HepG2 (cell line): ENCODE measurements at regions not wholly inside any gene's neighbourhood (a gene's known extent, or its start where the extent isn't known, plus 50 kb on each side); places are given as distances from the start of the nearest gene placed in this dataset.

Source experiments
- ATAC-seq: fragments of 200-7000 bp; cut with Tn5 transposase; 3 replicates; pipeline ENCODE4 v1.9.1; 2020; ENCODE audit warnings: mild to moderate bottlenecking, moderate library complexity
- BruUV-seq: library from RNA; stranded (reverse); fragments of 400-500 nt; replicated peaks from 2 replicates; lab custom pipeline; 2021; lab: Mats Ljungman, UMichigan
- CTCF ChIA-PET: fragments of 300-600 bp; formaldehyde crosslinking; extraction: SDS; loops from one replicate; lab custom pipeline; 2021; ENCODE audit warnings: low total read pairs, inconsistent platforms, low intra/inter-chr PET ratio; lab: Yijun Ruan, JAX
- POLR2A ChIA-PET: fragments of 350-600 bp; sonication (Branson Sonifier 250); formaldehyde crosslinking; loops from one replicate; lab custom pipeline; 2020; ENCODE audit warnings: antibody characterized with exemption, inconsistent platforms; lab: Yijun Ruan, JAX
- DNase-seq: peaks from one replicate; pipeline ENCODE4 v3.0.0-alpha.2; 2015; ENCODE audit warnings: low spot score
- FAIRE-seq: peaks from 3 replicates; lab custom pipeline; 2011; peaks lifted over from hg19 to GRCh38; lab: Jason Lieb, UNC
- H2AFZ ChIP-seq: one replicate; pipeline ENCODE4 v1.6.1; 2011; ENCODE audit warnings: low read length, inconsistent platforms
- H3K27ac ChIP-seq: fragments of 300-600 bp; 3 replicates; pipeline ENCODE4 v1.8.0; 2011; ENCODE audit warnings: mixed run types, mild to moderate bottlenecking, mixed read lengths, low read length, inconsistent platforms; ENCODE audit not compliant: insufficient read depth; ENCODE audit errors: extremely low read length
- H3K27me3 ChIP-seq, 2 experiments: fragments of 200-600 bp in 1 of 2; 2 replicates in 1 of 2; 3 replicates in 1 of 2; pipeline versions ENCODE4 v1.6.0 to v1.8.0; 2011; ENCODE audit warnings: low read length in 2 of 2, mild to moderate bottlenecking in 2 of 2, moderate library complexity in 2 of 2, inconsistent platforms in 1 of 2; ENCODE audit not compliant: insufficient read depth in 2 of 2, control insufficient read depth in 1 of 2
- H3K36me3 ChIP-seq, 2 experiments: fragments of 200-600 bp in 1 of 2; replicated peaks in 1 of 2; 2 replicates in 1 of 2; 3 replicates in 1 of 2; pipeline versions ENCODE4 v1.5.1 to v1.8.0; 2011; ENCODE audit warnings: low read length in 2 of 2, inconsistent platforms in 1 of 2; ENCODE audit not compliant: insufficient read depth in 2 of 2, control insufficient read depth in 1 of 2
- H3K4me1 ChIP-seq: 2 replicates; pipeline ENCODE4 v1.5.1; 2012; ENCODE audit warnings: low read length, inconsistent platforms; ENCODE audit not compliant: insufficient read depth
- H3K4me2 ChIP-seq: 2 replicates; pipeline ENCODE4 v1.6.0; 2011; ENCODE audit warnings: low read depth, low read length, inconsistent platforms
- H3K4me3 ChIP-seq, 3 experiments: fragments of 200-600 bp in 1 of 3; sonication (generic), shearing (Covaris generic) in 1 of 3; replicated peaks in 1 of 3; 2 replicates each; pipeline ENCODE4 v1.5.1; 2011 to 2016; ENCODE audit warnings: low read length in 3 of 3, inconsistent platforms in 2 of 3, low read depth in 2 of 3, mild to moderate bottlenecking in 2 of 3, control low read depth in 1 of 3, mixed read lengths in 1 of 3; ENCODE audit not compliant: insufficient read depth in 1 of 3
- H3K79me2 ChIP-seq: one replicate; pipeline ENCODE4 v1.6.1; 2011; ENCODE audit warnings: low read length, inconsistent platforms; ENCODE audit not compliant: insufficient read depth
- H3K9ac ChIP-seq: 2 replicates; pipeline ENCODE4 v1.6.0; 2011; ENCODE audit warnings: mild to moderate bottlenecking, low read depth, low read length, inconsistent platforms; ENCODE audit not compliant: insufficient read depth
- H3K9me3 ChIP-seq: 2 replicates; pipeline ENCODE4 v1.5.1; 2012; ENCODE audit warnings: mild to moderate bottlenecking, low read length
- H4K20me1 ChIP-seq: 2 replicates; pipeline ENCODE4 v1.6.0; 2011; ENCODE audit warnings: inconsistent platforms, mild to moderate bottlenecking, low read length, moderate library complexity; ENCODE audit not compliant: insufficient read depth
- HINFP ChIP-seq: sonication (generic); formaldehyde crosslinking; IDR thresholded peaks from 2 replicates; pipeline ENCODE4 v1.4.0; 2020; ENCODE audit warnings: low read depth, mild to moderate bottlenecking, missing genetic modification reagents
- PATZ1 ChIP-seq: sonication (generic); formaldehyde crosslinking; IDR thresholded peaks from 2 replicates; pipeline ENCODE4 v1.4.0; 2020; ENCODE audit warnings: missing genetic modification reagents
- RAD51 ChIP-seq: fragments of 450-650 bp; IDR thresholded peaks from 2 replicates; pipeline ENCODE4 v1.6.1; 2016; ENCODE audit warnings: borderline replicate concordance
- SP2 ChIP-seq: sonication (generic); formaldehyde crosslinking; IDR thresholded peaks from 2 replicates; pipeline ENCODE4 v1.5.1; 2020; ENCODE audit warnings: mild to moderate bottlenecking, missing genetic modification reagents
- YY1 ChIP-seq: IDR thresholded peaks from 2 replicates; pipeline ENCODE4 v1.6.1; 2011; ENCODE audit warnings: low read length, low read depth, moderate library complexity, mild to moderate bottlenecking; ENCODE audit not compliant: insufficient read depth, insufficient replicate concordance
- ZFP36L1 ChIP-seq: sonication (generic); formaldehyde crosslinking; IDR thresholded peaks from 2 replicates; pipeline ENCODE4 v1.8.0; 2022; ENCODE audit warnings: mild to moderate bottlenecking, missing genetic modification reagents, moderate library complexity
- ZFP36L2 ChIP-seq: sonication (generic); formaldehyde crosslinking; IDR thresholded peaks from 2 replicates; pipeline ENCODE4 v1.4.0; 2020; ENCODE audit warnings: missing genetic modification reagents
- WGBS: methylation state at CpG from one replicate; pipeline ENCODE4 v1.1.6; 2017; ENCODE audit warnings: low lambda C conversion rate; 5-methylcytosine and 5-hydroxymethylcytosine counted together
- in situ Hi-C: cut with HindIII; loops from 2 replicates; pipeline ENCODE4 v1.10.0; 2017; ENCODE audit warnings: low pct_unique_long_range_greater_than_20kb; ENCODE audit not compliant: extremely low pct_ligation_motif_present
- intact Hi-C: fragments of 100-400 bp; cut with micrococcal nuclease; formaldehyde crosslinking; loops from one replicate; pipeline ENCODE4 v1.10.0; 2022; ENCODE audit not compliant: unreplicated experiment

GRCh38 chr3:20751296-20751695 is 565.3 kb upstream of the SGO1 start (continued):
- TF ChIP-seq PATZ1 (no peak), RAD51 (no peak), SP2 (CRISPR knock-in tag) (no peak)

DNA sequence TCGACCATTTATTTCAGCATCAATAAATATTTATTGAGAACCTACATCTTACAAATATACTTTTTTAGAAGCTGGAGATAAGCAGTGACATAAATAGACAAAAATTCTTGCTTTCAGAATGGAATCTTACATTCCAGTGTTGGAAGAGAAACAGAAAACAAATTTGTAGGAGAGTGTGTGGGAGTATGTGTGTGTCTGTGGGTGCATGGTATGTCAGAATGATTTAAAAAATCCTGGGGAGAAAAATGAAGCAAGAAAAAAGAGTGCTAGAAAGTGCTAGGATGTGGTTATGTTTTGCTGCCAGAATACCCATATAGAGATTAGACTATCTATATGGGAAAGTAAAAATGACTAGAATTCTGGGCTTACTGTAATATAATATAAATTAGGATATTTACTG is 561.7 kb upstream of the SGO1 start:
- Histone ChIP-seq H3K4me2 (no peak overlapping the region), H3K36me3 (no peaks in the 10 kb centered on the region), H3K4me1 (no peaks in the 10 kb centered on the region), H3K4me3 (no peak overlapping the region), H3K27ac (no peak overlapping the region), H3K9me3 (peaks cover 71% of the 10 kb centered on the region), H4K20me1 (no peaks in the 10 kb centered on the region), H3K79me2 (no peaks in the 10 kb centered on the region), H2AFZ (no peak overlapping the region), H3K9ac (no peak overlapping the region), H3K27me3 (no peaks in the 10 kb centered on the region)
- BruUV-seq: no TSS peak
- WGBS: 0% methylated on average over 1 of the region's 1 CpG
- ATAC-seq (no peak), FAIRE-seq (no peak), DNase-seq (no peak)
- ChIA-PET POLR2A (no interaction called here), CTCF (no interaction called here)
- intact Hi-C loops (no loop called here), in situ Hi-C loops (no loop called here)
- no peak for TF ChIP-seq HINFP (CRISPR knock-in tag)
- TF ChIP-seq YY1: no peak
- no peak for TF ChIP-seq ZFP36L1 (CRISPR knock-in tag)
- no peak for TF ChIP-seq ZFP36L2 (CRISPR knock-in tag)
